ENCODE measurements at regions not wholly inside any gene's neighbourhood (a gene's known extent, or its start where the extent isn't known, plus 50 kb on each side); places are given as distances from the start of the nearest gene placed in this dataset.

DNA sequence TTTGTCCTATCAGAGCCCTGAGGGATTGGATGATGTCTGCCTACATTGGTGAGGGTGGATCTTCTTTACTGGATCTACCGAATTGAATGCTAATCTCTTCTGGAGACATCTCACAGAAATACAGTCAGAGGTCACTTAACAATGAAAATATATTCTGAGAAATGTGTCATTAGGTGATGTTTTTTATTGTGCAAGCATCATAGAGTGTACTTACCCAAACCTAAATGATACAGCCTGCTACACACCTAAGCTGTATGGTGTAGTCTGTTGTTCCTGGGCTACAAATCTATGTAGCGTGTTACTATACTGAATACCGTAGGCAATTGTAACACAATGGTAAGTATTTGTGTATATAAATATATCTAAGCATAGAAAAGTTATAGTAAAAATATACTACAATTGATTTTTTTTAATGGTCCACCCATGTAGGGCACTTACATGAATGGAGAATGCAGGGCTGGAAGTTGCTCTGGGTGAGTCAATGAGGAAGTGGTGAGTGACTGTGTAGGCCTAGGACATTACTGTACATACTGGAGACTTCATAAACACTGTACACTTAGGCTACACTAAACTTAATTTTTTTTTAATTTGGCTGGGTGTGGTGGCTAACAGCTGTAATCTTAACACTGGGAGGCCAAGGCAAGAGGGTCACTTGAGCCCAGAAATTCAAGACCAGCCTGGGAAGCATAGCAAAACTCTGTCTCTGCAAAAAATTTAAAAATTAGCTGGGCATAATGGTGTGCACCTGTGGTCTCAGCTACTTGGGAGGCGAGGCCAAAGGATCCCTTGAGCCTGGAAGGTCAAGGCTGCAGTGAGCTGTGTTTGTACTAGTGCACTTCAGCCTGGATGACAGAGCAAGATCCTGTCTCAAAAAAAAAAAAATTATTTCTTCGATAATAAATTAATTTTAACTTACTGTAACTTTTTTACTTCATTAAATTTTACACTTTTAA lies 226.3 kb upstream of the UBE2E3 start:
- in situ Hi-C loops (cut with HindIII; ENCODE audit: low sequenced_read_pairs), result no loop called here
- DNase-seq (ENCODE audit: low spot score), result no peak

GRCh38 chr2:180751306-180751920 lies 229.0 kb upstream of the UBE2E3 start:
- in situ Hi-C loops (cut with HindIII; ENCODE audit: low sequenced_read_pairs), result no loop called here
- no peak for DNase-seq (ENCODE audit: low spot score)

- no peak for DNase-seq (ENCODE audit: low spot score)
- in situ Hi-C loops (cut with HindIII; ENCODE audit: low sequenced_read_pairs), result no loop called here
Observed at GRCh38 chr2:180747728-180748127, 232.7 kb upstream of the UBE2E3 start.

DNA sequence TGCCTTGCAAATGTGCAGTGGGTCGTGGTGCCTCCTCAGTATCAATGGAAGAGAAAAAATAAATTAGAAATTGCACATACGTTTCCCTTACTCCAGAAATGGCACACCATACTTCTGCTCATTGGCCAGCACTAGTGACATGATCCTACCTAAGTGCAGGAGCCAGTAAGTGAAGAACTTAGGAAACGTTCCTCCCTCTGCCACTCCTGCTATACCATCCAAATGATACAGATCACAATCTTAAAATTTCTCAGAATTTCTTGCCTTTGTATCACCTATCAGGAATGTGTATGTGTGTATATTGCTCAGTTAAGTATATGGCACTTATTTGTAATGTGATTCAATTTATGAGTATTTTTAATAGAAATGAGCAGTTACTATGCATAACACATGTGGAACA lies 237.0 kb upstream of the UBE2E3 start:
- in situ Hi-C loops (cut with HindIII; ENCODE audit: low sequenced_read_pairs), result no loop called here
- no peak for DNase-seq (ENCODE audit: low spot score)

- in situ Hi-C loops (cut with HindIII; ENCODE audit: low sequenced_read_pairs), result no loop called here
Observed at GRCh38 chr2:180742801-180743200, 237.6 kb upstream of the UBE2E3 start.

DNA sequence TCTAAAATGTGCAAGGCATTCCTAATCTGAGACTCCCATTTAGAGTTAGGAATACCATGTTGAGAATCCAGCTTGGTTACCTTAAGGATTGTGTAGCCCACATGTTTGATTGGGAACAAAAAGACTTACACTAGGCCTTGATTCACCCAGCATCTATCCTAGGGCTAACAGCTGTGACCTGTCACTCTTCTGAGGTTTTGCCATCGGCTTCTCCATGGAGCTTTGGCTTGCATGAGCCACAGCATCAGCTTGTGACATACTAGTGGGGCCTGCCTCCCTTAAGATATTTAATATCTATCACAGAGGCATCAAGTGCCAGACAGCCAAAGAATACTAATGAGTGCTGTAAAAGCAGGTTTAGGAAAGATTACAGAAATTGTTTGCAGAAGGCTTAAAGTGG lies 241.3 kb upstream of the UBE2E3 start:
- in situ Hi-C loops (cut with HindIII; ENCODE audit: low sequenced_read_pairs), result no loop called here
- no peak for DNase-seq (ENCODE audit: low spot score)

More at GRCh38 chr2:180742801-180743200, 237.6 kb upstream of the UBE2E3 start:
- DNase-seq (ENCODE audit: low spot score), result no peak

- in situ Hi-C loops (cut with HindIII; ENCODE audit: low sequenced_read_pairs), result no loop called here
- DNase-seq (ENCODE audit: low spot score), result no peak
Observed at GRCh38 chr2:180735799-180736198, 244.6 kb upstream of the UBE2E3 start.

- DNase-seq (ENCODE audit: low spot score), result no peak
- in situ Hi-C loops (cut with HindIII; ENCODE audit: low sequenced_read_pairs), result no loop called here
Observed at GRCh38 chr2:180734382-180734781, 246.0 kb upstream of the UBE2E3 start.

- in situ Hi-C loops (cut with HindIII; ENCODE audit: low sequenced_read_pairs), result no loop called here
- no peak for DNase-seq (ENCODE audit: low spot score)
Observed at GRCh38 chr2:180733330-180733729, 247.1 kb upstream of the UBE2E3 start.

DNA sequence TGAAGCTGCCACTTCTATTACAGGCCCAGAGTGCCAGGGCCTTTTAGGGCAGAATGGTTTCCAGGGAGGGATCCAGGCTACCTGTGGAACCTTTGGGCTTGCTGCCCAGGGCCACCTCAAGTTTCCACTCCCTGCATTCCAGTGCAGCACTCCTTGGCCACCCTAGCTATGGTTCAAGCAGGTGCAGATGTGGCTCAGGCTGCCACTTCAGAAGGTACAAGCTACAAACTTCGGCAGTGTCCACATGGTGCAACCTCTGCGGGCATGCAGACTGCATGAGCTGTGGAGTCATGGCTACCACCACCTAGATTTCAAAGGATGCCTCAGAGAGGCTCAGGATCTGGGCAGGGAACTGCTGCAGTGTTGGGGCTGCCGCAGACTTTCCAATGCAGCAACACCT lies 248.1 kb upstream of the UBE2E3 start:
- in situ Hi-C loops (cut with HindIII; ENCODE audit: low sequenced_read_pairs), result no loop called here
- DNase-seq (ENCODE audit: low spot score), result no peak

- DNase-seq (ENCODE audit: low spot score), result no peak
- in situ Hi-C loops (cut with HindIII; ENCODE audit: low sequenced_read_pairs), result no loop called here
Observed at GRCh38 chr2:180730976-180731375, 249.4 kb upstream of the UBE2E3 start.

DNA sequence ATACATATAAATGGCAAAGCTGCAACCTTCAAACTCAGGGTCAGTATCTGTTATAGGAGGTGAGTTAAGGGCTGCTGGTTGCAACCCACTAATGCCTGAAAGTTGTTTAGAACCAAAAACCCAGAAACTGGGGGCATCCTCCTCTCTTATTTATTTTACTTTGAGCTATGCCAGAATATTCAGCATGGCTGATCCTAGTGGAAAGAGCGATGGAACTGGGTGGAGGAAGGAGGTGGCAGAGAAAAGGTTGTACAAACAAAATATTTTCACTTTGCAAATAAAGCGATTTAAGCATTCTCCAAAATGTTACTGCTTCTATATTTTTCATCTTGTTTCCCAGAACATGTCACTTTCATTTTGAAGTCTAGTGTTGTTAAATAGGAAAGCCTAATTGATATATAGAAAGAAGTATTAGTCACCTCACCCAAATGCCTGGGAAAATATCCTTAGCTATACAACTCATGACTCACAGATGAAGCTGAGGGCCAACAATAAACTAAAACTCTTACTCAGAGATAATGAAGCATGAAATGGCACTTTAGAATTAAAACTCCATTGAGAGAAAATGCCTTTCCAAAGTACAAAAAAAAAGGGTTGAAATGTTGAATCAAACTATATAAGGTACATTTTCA lies 251.4 kb upstream of the UBE2E3 start:
- in situ Hi-C loops (cut with HindIII; ENCODE audit: low sequenced_read_pairs), result no loop called here
- DNase-seq (ENCODE audit: low spot score), result no peak

DNA sequence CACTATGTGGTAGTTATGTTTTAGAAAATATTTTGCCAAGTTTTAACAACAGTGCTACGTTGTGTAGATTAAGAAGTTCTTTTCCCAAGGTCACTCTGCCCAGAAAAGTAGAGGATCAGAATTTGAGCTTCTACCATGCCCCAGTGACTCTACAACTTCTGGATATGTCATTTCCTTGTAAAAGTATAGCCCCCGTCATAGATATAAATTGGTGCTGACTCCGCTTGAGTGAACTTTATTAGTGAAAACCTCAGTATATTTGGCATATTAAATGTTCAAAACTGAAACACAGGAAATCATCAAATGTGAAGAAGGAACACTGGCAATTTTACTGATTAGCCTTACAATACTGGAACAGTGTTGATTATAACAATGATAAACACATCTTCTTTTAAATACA lies 256.7 kb upstream of the UBE2E3 start:
- DNase-seq (ENCODE audit: low spot score), result no peak
- in situ Hi-C loops (cut with HindIII; ENCODE audit: low sequenced_read_pairs), result no loop called here

DNA sequence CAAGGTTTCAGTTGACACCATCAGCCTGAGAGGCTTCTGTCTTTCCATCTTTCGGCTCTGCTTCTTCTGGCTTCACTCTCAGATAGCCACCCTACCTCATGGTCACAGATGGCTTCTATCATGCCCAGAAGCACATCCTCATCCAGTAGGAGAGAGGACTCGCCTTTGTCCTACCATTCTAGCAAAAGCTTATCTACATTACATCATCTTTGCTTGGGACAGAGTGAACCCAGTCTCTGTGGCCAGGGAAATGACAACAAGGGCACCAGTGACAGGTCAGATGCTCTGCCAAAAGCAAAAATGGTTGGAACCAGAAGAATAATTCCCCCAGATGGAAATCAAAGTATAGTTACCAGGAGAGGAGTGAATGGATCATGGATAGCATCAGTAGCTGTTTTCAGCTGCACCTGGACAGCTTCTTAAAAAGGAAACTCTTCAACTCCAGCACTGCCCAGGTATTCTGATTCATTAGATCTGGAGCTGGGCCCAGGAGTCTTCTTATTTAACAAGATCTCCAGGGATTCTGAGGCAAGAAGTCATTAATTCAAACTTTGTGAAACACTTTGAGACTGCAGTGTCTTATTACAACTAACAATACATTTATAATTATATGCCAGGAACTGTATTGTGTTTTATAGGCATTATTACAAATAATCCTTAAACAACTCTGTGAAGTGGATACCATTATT lies 257.7 kb upstream of the UBE2E3 start:
- DNase-seq (ENCODE audit: low spot score), result no peak
- in situ Hi-C loops (cut with HindIII; ENCODE audit: low sequenced_read_pairs), result no loop called here

DNA sequence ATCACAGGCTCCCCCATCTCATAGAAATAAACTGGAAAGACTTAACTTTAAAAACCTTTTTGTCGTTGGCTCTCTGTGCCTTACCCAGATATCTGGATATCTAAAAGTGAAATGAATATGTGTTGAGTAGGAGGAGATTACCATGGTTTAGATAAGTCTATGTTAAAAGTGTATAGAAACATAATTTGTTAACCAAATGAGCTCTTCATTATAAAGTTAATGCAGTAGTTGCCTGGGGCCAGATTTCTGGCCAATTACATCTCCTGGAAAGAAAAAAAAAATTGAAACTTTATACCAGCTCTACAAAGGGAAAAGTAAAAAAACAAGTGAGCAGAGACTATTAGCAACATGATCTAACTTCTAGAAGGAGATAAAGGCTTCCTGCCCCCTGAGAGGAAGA lies 259.6 kb upstream of the UBE2E3 start:
- DNase-seq (ENCODE audit: low spot score), result no peak
- in situ Hi-C loops (cut with HindIII; ENCODE audit: low sequenced_read_pairs), result no loop called here

DNA sequence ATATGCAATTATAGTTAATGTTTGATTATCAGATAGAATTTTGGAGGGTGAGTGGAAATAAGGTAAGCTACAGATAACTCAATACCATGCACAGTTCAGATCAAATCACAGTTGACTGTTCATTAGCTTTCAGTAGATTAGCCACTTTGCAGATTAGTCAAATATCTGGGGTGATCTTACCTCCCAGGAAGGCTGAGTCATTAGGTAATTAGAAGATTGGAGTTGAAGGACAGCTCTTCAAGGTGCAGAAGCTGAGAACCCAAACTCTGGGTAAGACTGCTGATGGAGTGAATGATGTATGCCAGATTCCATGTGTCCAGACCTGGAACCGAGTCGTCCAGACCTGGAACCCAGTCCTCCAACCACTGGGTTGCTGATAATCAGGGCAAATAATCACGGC lies 262.8 kb upstream of the UBE2E3 start:
- DNase-seq (ENCODE audit: low spot score), result no peak
- in situ Hi-C loops (cut with HindIII; ENCODE audit: low sequenced_read_pairs), result no loop called here

DNA sequence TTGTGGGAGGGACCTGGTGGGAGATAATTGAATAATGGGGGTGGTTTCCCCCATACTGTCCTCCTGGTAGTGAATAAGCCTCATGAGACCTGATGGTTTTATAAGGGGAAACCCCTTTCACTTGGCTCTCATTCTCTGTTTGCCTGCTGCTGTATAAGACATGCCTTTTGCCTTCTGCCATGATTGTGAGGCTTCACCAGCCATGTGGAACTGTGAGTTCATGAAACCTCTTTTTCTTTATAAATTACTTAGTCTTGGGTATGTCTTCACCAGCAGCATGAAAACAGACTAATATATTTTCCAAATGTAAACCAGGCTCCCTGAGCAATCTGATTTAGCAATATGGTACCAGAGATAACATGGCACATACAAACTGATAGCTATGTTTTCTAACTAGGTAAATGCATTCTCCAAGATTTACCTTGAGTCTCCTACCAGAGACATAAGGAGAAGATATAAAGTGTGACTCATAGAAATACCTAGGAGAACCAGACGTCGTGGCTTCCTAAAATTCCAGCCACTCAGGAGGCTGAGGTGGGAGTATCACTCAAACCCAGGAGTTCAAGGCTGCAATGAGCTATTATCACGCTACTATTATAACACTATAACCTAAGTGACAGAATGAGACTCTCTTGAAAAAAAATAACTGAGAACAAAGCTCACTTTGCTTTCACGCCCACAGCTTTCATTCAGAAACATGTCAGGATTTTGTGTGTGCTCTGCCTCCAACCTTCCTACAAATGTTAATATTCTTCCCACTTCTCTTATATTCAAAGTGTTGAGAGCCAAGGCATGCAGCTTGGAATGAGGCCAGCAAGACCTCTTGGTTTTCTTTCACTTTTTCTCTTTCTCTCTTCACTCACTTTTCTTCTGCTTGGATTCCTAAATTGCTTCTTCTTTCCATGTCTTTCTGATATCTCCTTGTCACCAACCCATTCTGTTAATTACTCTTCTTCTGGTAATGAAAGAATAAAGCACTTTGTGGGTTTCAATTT lies 263.9 kb upstream of the UBE2E3 start:
- in situ Hi-C loops (cut with HindIII; ENCODE audit: low sequenced_read_pairs), result no loop called here
- DNase-seq (ENCODE audit: low spot score), result no peak

DNA sequence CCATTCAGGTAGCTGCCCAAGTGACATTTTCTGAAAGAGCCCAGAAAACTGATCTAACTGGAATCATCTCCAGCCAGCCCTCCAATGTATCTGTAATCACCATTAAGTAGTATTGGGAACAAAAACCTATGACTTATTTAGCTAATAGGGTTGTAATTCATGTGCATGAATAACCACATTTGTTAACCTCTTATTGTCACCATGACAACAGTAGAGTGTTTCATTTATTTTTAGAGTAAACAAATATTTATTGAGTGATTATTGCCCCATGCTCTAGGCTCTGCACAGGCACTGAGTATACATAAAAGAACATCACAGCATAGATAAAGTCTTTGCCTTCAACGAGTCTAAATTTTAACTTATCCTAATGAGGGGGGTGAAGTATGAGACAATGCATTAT lies 265.4 kb upstream of the UBE2E3 start:
- no peak for DNase-seq (ENCODE audit: low spot score)
- in situ Hi-C loops (cut with HindIII; ENCODE audit: low sequenced_read_pairs), result no loop called here

Measured in G401 (cell line).